Osteoblast (primary cell): ENCODE measurements at regions not wholly inside any gene's neighbourhood (a gene's known extent, or its start where the extent isn't known, plus 50 kb on each side); places are given as distances from the start of the nearest gene placed in this dataset.

Experiments
- DNase-seq: peaks from one replicate; pipeline ENCODE4 v3.0.0; 2011; ENCODE audit warnings: low spot score, mixed read lengths; ENCODE audit not compliant: insufficient read length; ENCODE audit errors: missing footprints
- H2AFZ ChIP-seq: 2 replicates; pipeline ENCODE4 v1.6.0; 2011; ENCODE audit warnings: mild to moderate bottlenecking, low read length
- H3K27ac ChIP-seq: 2 replicates; pipeline ENCODE4 v1.5.1; 2011; ENCODE audit warnings: mild to moderate bottlenecking, low read depth, low read length, moderate library complexity
- H3K27me3 ChIP-seq: 2 replicates; pipeline ENCODE4 v1.6.0; 2012; ENCODE audit warnings: mild to moderate bottlenecking, control low read depth, inconsistent platforms, low read length, moderate library complexity; ENCODE audit not compliant: insufficient read depth
- H3K36me3 ChIP-seq: 2 replicates; pipeline ENCODE4 v1.5.1; 2011; ENCODE audit warnings: mild to moderate bottlenecking, low read length, control low read depth, moderate library complexity; ENCODE audit not compliant: insufficient read depth
- H3K4me1 ChIP-seq: 2 replicates; pipeline ENCODE4 v1.5.1; 2011; ENCODE audit warnings: mild to moderate bottlenecking, low read length, control low read depth, moderate library complexity; ENCODE audit not compliant: insufficient read depth
- H3K4me2 ChIP-seq: 2 replicates; pipeline ENCODE4 v1.6.0; 2011; ENCODE audit warnings: mild to moderate bottlenecking, low read length; ENCODE audit not compliant: insufficient read depth
- H3K4me3 ChIP-seq: fragments of 200-600 bp; sonication (generic); 3 replicates; pipeline ENCODE4 v1.5.1; 2012; ENCODE audit warnings: mild to moderate bottlenecking, low read length, inconsistent platforms; ENCODE audit not compliant: insufficient read depth
- H3K79me2 ChIP-seq: 2 replicates; pipeline ENCODE4 v1.6.0; 2012; ENCODE audit warnings: mild to moderate bottlenecking, low read length, control low read depth, inconsistent platforms; ENCODE audit not compliant: insufficient read depth
- H3K9me3 ChIP-seq: 2 replicates; pipeline ENCODE4 v1.5.1; 2011; ENCODE audit warnings: low read depth, low read length, control low read depth
- H4K20me1 ChIP-seq: 2 replicates; pipeline ENCODE4 v1.6.0; 2012; ENCODE audit warnings: mild to moderate bottlenecking, low read length, control low read depth; ENCODE audit not compliant: insufficient read depth
- CTCF ChIP-seq: IDR thresholded peaks from 2 replicates; pipeline ENCODE4 v1.5.1; 2011; ENCODE audit warnings: mild to moderate bottlenecking, low read depth, low read length, moderate library complexity; ENCODE audit errors: extremely low read depth

GRCh38 chr12:108043286-108043685, 85.8 kb upstream of the WSCD2 start:
- Histone ChIP-seq H3K27me3 (no peaks in the 10 kb centered on the region), H3K4me3 (no peak overlapping the region), H3K9me3 (no peaks in the 10 kb centered on the region), H4K20me1 (no peaks in the 10 kb centered on the region), H2AFZ (no peak overlapping the region), H3K79me2 (no peaks in the 10 kb centered on the region), H3K4me1 (peaks cover 4% of the 10 kb centered on the region), H3K27ac (no peak overlapping the region), H3K36me3 (no peaks in the 10 kb centered on the region), H3K4me2 (no peak overlapping the region)
- no peak for DNase-seq
- no peak for TF ChIP-seq CTCF

GRCh38 chr12:108043750-108044533, 85.1 kb upstream of the WSCD2 start:
- H3K27me3 ChIP-seq = no peaks in the 10 kb centered on the region
- H3K27ac ChIP-seq = no peak overlapping the region
- H3K79me2 ChIP-seq = no peaks in the 10 kb centered on the region
- no peak overlapping the region for H3K4me2 ChIP-seq
- no peaks in the 10 kb centered on the region for H4K20me1 ChIP-seq
- H2AFZ ChIP-seq = no peak overlapping the region
- H3K36me3 ChIP-seq = no peaks in the 10 kb centered on the region
- no peak overlapping the region for H3K4me3 ChIP-seq
- no peak for DNase-seq
- H3K4me1 ChIP-seq = peaks cover 4% of the 10 kb centered on the region
- H3K9me3 ChIP-seq = no peaks in the 10 kb centered on the region
- no peak for TF ChIP-seq CTCF

- TF ChIP-seq CTCF = no peak
- H3K4me3 ChIP-seq = no peak overlapping the region
Observed at GRCh38 chr12:108046135-108046534, 83.0 kb upstream of the WSCD2 start.

GRCh38 chr12:108046650-108047049, 82.4 kb upstream of the WSCD2 start:
- DNase-seq = no peak
- Histone ChIP-seq H3K9me3 (no peaks in the 10 kb centered on the region), H3K27me3 (no peaks in the 10 kb centered on the region), H3K4me2 (peak overlapping the region; percentile 63), H3K27ac (no peak overlapping the region), H3K4me1 (peaks cover 4% of the 10 kb centered on the region), H3K79me2 (no peaks in the 10 kb centered on the region), H3K4me3 (peak overlapping the region; percentile 16), H4K20me1 (no peaks in the 10 kb centered on the region), H3K36me3 (no peaks in the 10 kb centered on the region), H2AFZ (peak overlapping the region; percentile 47)
- no peak for TF ChIP-seq CTCF

More at GRCh38 chr12:108046135-108046534, 83.0 kb upstream of the WSCD2 start:
- peaks cover 4% of the 10 kb centered on the region for H3K4me1 ChIP-seq
- H3K9me3 ChIP-seq = no peaks in the 10 kb centered on the region
- H4K20me1 ChIP-seq = no peaks in the 10 kb centered on the region
- H3K27me3 ChIP-seq = no peaks in the 10 kb centered on the region
- no peak overlapping the region for H3K27ac ChIP-seq
- no peak overlapping the region for H3K4me2 ChIP-seq
- H3K79me2 ChIP-seq = no peaks in the 10 kb centered on the region
- no peak for DNase-seq
- no peak overlapping the region for H2AFZ ChIP-seq
- H3K36me3 ChIP-seq = no peaks in the 10 kb centered on the region
